Mesothelial cell of epicardium (in vitro differentiated cells): ENCODE measurements at regions not wholly inside any gene's neighbourhood (a gene's known extent, or its start where the extent isn't known, plus 50 kb on each side); places are given as distances from the start of the nearest gene placed in this dataset.

Source experiments
- DNase-seq, 2 experiments: peaks; one replicate each; pipeline ENCODE4 v3.0.0; 2021; ENCODE audit warnings: low spot score in 2 of 2; ENCODE audit not compliant: unreplicated experiment in 2 of 2
- H3K27ac Mint-ChIP-seq: 2 replicates; pipeline ENCODE4 v1.8.0; 2021; ENCODE audit warnings: mixed read lengths
- H3K27me3 Mint-ChIP-seq: 2 replicates; pipeline ENCODE4 v1.8.0; 2021; ENCODE audit warnings: low read depth, mixed read lengths
- H3K36me3 Mint-ChIP-seq: 2 replicates; pipeline ENCODE4 v1.8.0; 2021; ENCODE audit warnings: mixed read lengths
- H3K4me1 Mint-ChIP-seq: 2 replicates; pipeline ENCODE4 v1.8.0; 2021; ENCODE audit warnings: mixed read lengths
- H3K4me3 Mint-ChIP-seq: 2 replicates; pipeline ENCODE4 v1.8.0; 2021; ENCODE audit warnings: mild to moderate bottlenecking, moderate library complexity, mixed read lengths
- H3K9me3 Mint-ChIP-seq: 2 replicates; pipeline ENCODE4 v1.8.0; 2021; ENCODE audit warnings: mixed read lengths
- CTCF ChIP-seq: fragments of 200-600 bp; sonication (generic); IDR thresholded peaks from one replicate; pipeline ENCODE4 v1.5.0; 2021; ENCODE audit warnings: antibody characterized with exemption; ENCODE audit not compliant: unreplicated experiment

GRCh38 chr1:181264821-181265220, 176.3 kb downstream of the IER5 start:
- TF ChIP-seq CTCF, result no peak
- peaks cover 30% of the 10 kb centered on the region for H3K27me3 Mint-ChIP-seq
- H3K4me3 Mint-ChIP-seq, result no peak overlapping the region
- no peaks in the 10 kb centered on the region for H3K4me1 Mint-ChIP-seq
- H3K9me3 Mint-ChIP-seq, result peaks cover 10% of the 10 kb centered on the region
- no peak for DNase-seq
- H3K27ac Mint-ChIP-seq, result no peak overlapping the region
- H3K36me3 Mint-ChIP-seq, result no peaks in the 10 kb centered on the region

GRCh38 chr1:181284978-181285377, 196.5 kb downstream of the IER5 start:
- peaks cover 54% of the 10 kb centered on the region for H3K9me3 Mint-ChIP-seq
- peaks cover 7% of the 10 kb centered on the region for H3K27me3 Mint-ChIP-seq
- H3K36me3 Mint-ChIP-seq, result no peaks in the 10 kb centered on the region
- H3K27ac Mint-ChIP-seq, result no peak overlapping the region
- no peaks in the 10 kb centered on the region for H3K4me1 Mint-ChIP-seq
- DNase-seq, result no peak
- TF ChIP-seq CTCF, result no peak
- H3K4me3 Mint-ChIP-seq, result no peak overlapping the region

- Mint-ChIP-seq H3K4me1 (no peaks in the 10 kb centered on the region), H3K4me3 (no peak overlapping the region), H3K27ac (no peak overlapping the region), H3K27me3 (peaks cover 73% of the 10 kb centered on the region), H3K36me3 (no peaks in the 10 kb centered on the region), H3K9me3 (no peaks in the 10 kb centered on the region)
- TF ChIP-seq CTCF, result no peak
- no peak for DNase-seq
These were observed 188.1 kb upstream of the CACNA1E start for GRCh38 chr1:181295217-181295616.

GRCh38 chr1:181296180-181296579, 187.1 kb upstream of the CACNA1E start:
- Mint-ChIP-seq H3K4me1 (no peaks in the 10 kb centered on the region), H3K27ac (no peak overlapping the region), H3K27me3 (peaks cover 68% of the 10 kb centered on the region), H3K4me3 (no peak overlapping the region), H3K36me3 (no peaks in the 10 kb centered on the region), H3K9me3 (no peaks in the 10 kb centered on the region)
- TF ChIP-seq CTCF, result no peak
- DNase-seq, result no peak

GRCh38 chr1:181308098-181308497, 175.2 kb upstream of the CACNA1E start:
- H3K4me3 Mint-ChIP-seq, result no peak overlapping the region
- DNase-seq, result no peak
- H3K27me3 Mint-ChIP-seq, result peaks cover 78% of the 10 kb centered on the region
- H3K36me3 Mint-ChIP-seq, result no peaks in the 10 kb centered on the region
- no peak for TF ChIP-seq CTCF
- no peak overlapping the region for H3K27ac Mint-ChIP-seq
- no peaks in the 10 kb centered on the region for H3K4me1 Mint-ChIP-seq
- peaks cover 9% of the 10 kb centered on the region for H3K9me3 Mint-ChIP-seq

GRCh38 chr1:181310560-181310959, 172.8 kb upstream of the CACNA1E start:
- TF ChIP-seq CTCF, result no peak
- peaks cover 86% of the 10 kb centered on the region for H3K27me3 Mint-ChIP-seq

More at GRCh38 chr1:181310560-181310959, 172.8 kb upstream of the CACNA1E start:
- Mint-ChIP-seq H3K4me3 (no peak overlapping the region), H3K4me1 (no peaks in the 10 kb centered on the region), H3K27ac (no peak overlapping the region), H3K9me3 (no peaks in the 10 kb centered on the region), H3K36me3 (no peaks in the 10 kb centered on the region)
- no peak for DNase-seq
